GM12865 (cell line): ENCODE measurements at regions not wholly inside any gene's neighbourhood (a gene's known extent, or its start where the extent isn't known, plus 50 kb on each side); places are given as distances from the start of the nearest gene placed in this dataset.

Source experiments
- DNase-seq: peaks from one replicate; pipeline ENCODE4 v3.0.0; 2010; ENCODE audit warnings: low read depth
- H3K4me3 ChIP-seq: 2 replicates; pipeline ENCODE4 v1.5.1; 2011; ENCODE audit warnings: mild to moderate bottlenecking, low read depth, low read length, control low read depth
- TF ChIP-seq, protein P1 (sequence below): IDR thresholded peaks from 2 replicates; pipeline ENCODE4 v1.5.1; 2011; ENCODE audit warnings: low read length, control low read depth, low read depth, inconsistent platforms; ENCODE audit not compliant: insufficient read depth; ENCODE audit errors: missing control alignments

DNA sequence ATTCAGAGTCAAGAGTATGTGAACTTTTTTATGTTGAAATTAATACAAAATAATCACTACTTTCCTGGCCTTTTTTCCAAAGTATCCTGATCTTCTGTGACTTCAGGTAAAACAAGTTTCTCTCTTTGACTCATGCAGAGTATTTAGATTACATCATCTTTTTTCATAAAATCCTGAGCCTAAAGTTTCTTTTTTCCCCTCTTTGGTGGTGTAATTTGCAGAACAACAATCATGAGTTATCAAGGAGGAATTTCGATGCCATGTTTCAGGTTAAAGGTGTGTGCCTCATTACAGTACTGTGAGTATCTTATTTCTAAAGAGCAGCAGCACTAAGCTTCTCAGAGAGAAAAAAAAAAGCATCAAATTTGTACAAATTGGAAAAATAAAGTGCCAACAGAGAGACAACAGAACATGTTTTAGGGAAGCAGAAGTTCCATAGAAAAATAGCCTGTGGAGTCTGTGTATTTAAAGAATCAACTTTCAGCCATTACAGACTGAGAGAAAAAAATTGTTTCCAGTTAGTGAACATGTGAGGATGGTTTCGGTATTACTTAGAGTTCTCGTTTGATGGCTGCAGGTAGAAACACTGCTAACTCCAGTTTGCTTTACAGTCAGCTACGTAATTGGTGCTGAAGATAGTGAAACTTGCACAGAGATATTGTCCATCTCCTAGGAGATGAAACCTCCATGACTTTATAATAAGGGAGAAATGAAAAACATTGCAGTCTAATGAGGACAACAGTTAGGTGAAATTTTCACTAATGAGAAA lies 78.1 kb upstream of the PCDH9 start:
- TF ChIP-seq, protein P1, sequence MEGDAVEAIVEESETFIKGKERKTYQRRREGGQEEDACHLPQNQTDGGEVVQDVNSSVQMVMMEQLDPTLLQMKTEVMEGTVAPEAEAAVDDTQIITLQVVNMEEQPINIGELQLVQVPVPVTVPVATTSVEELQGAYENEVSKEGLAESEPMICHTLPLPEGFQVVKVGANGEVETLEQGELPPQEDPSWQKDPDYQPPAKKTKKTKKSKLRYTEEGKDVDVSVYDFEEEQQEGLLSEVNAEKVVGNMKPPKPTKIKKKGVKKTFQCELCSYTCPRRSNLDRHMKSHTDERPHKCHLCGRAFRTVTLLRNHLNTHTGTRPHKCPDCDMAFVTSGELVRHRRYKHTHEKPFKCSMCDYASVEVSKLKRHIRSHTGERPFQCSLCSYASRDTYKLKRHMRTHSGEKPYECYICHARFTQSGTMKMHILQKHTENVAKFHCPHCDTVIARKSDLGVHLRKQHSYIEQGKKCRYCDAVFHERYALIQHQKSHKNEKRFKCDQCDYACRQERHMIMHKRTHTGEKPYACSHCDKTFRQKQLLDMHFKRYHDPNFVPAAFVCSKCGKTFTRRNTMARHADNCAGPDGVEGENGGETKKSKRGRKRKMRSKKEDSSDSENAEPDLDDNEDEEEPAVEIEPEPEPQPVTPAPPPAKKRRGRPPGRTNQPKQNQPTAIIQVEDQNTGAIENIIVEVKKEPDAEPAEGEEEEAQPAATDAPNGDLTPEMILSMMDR, result no peak
- no peak overlapping the region for H3K4me3 ChIP-seq
- no peak for DNase-seq

DNA sequence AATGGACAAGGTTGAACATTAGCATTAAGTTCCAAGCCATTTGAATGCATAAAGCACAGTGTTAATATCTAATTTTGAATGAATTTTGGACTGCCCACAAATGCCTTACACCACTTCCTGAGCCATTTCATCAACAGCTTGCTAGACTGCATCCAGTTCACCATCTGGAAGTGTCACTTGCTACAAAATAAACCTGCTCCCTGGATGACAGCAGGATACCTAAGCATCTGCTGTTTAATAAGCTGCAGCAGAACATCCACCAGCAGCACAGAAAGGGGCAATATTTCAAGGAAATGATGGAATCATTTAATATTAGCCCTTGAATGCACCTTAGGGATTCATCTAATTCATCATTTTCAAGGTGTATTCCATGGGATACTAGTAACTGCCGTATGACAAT lies 76.6 kb upstream of the PCDH9 start:
- H3K4me3 ChIP-seq, result no peak overlapping the region
- no peak for DNase-seq
- TF ChIP-seq, protein P1, result no peak

DNA sequence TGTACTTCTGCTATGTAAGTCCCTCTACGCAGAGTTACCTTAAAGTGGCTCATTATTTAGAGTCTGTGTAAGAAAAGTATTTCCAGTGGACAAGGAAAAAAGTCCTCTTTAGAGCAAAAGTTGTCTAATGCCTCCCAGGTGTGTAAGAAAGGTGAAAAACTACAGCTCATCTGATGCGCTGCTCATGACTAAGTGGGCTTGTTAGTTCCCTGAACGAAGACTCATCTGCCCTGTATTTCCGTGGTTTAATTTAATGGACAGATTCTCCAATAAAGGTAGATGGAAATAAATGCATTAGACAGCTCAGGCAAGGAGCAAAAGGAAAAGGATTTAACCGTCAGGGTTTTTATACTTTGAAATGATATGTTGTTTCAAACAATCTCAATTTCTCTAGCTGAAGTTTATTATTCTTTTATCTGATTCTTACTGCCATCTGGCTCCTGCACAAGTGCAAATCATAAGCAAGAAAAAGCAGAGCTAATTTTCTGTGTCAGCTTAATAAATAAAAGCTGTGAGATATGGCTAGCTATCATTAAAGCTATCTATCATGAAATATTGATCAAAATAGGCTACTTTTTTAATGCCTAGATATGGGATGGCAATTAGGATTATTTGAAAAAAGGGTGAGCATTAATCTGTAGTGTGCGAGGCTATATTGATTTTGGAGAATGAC lies 73.7 kb upstream of the PCDH9 start:
- no peak overlapping the region for H3K4me3 ChIP-seq
- TF ChIP-seq, protein P1, result no peak
- no peak for DNase-seq

DNA sequence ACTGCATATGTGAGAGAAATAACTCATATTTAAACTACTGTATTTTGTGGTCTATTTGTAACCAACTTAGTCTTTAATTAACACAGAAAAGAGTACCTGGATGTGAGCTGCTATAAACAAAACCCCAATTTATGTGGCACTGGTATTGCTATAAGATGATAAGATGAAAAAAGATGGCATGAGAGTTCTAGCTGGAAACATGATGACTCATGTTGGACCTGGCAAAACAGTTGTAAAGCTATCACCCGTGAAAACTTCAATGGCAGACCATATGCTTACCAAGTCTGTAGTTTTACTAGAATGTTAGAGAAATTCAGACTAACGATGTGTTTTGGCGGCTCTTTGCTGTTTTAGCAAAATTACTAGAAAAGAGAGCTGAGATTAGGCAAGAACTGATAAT lies 69.6 kb upstream of the PCDH9 start:
- no peak overlapping the region for H3K4me3 ChIP-seq
- no peak for DNase-seq
- TF ChIP-seq, protein P1, result no peak

DNA sequence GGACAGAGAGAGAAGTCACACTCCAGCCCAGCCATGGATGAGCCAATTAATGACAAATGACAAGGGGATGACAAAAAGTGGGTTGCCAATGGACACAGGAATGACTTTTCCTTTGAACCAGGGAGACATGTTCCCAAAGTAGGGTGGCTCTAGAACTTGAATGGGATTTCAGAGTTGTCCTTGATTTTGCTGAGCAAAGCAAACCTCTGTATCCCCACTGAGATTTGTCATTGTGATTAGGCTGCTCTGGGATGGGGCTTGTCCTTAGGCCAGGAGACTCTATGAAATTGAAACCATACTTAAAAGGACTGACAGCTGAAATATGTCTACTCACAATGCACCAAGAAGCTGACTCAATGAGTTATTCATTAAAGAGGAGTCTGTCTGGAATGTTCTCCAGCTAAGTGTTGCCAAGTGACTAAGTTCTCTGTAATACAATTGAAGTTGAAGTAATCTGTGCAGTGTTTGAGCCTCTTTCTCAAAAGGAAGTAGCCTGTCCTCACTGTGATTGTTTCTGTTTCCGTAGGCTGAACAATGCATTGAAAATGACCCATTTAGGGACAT lies 69.0 kb upstream of the PCDH9 start:
- no peak overlapping the region for H3K4me3 ChIP-seq
- TF ChIP-seq, protein P1, result no peak
- DNase-seq, result no peak

DNA sequence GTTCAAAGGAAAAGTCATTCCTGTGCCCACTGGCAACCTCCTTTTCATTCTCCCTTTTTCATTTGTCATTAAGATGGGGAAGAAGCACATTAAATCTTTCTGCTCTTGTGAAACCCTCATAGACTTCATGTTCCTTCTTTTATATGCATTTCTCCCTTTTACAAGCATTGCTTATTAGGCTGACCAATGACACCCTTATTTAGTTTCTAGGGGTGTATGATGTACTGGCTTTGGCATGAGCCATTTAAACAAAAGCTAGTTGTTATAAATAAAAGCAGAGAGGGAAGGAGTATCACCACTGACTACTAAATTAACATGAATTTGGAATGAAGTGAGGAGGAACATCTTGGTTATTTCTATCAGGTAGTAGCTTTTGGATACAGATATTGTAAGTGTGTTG lies 68.2 kb upstream of the PCDH9 start:
- no peak overlapping the region for H3K4me3 ChIP-seq
- TF ChIP-seq, protein P1, result no peak
- DNase-seq, result no peak

DNA sequence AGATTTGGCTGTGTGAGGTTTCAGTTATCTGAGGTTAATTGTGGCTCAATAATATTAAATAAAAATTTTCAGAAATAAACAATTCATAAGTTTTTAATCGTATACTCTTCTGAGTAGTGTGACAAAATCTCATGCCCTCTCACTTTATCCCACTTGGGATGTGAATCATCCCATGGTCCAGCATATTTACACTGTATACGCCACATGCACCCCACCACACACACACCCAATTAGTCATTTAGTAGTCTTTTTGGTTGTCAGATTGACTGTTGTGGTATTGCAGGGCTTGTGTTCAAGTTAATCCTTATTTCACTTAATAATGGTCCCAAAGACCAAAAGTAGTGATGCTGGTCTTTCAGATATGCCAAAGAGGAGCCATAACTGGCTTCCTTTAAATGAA lies 66.4 kb upstream of the PCDH9 start:
- no peak overlapping the region for H3K4me3 ChIP-seq
- DNase-seq, result no peak
- TF ChIP-seq, protein P1, result no peak
